ENCODE measurements at regions not wholly inside any gene's neighbourhood (a gene's known extent, or its start where the extent isn't known, plus 50 kb on each side); places are given as distances from the start of the nearest gene placed in this dataset.

GRCh38 chr1:67983867-67984266 is 66.6 kb downstream of the DIRAS3 start:
- TF ChIP-seq CTCF (IDR thresholded peaks at IDR 0.05), result no peak
- TF ChIP-seq POLR2A (IDR thresholded peaks at IDR 0.05), result no peak

All from heart left ventricle (tissue), 13 donors.